ENCODE measurements at regions not wholly inside any gene's neighbourhood (a gene's known extent, or its start where the extent isn't known, plus 50 kb on each side); places are given as distances from the start of the nearest gene placed in this dataset.

GRCh38 chr5:52690236-52690768 lies 97.4 kb upstream of the ITGA1 start:
- DNase-seq, result no peak

- no peak for DNase-seq
Observed at GRCh38 chr5:52692039-52692438, 95.7 kb upstream of the ITGA1 start.

- DNase-seq, result no peak
Observed at GRCh38 chr5:52692606-52693005, 95.1 kb upstream of the ITGA1 start.

DNA sequence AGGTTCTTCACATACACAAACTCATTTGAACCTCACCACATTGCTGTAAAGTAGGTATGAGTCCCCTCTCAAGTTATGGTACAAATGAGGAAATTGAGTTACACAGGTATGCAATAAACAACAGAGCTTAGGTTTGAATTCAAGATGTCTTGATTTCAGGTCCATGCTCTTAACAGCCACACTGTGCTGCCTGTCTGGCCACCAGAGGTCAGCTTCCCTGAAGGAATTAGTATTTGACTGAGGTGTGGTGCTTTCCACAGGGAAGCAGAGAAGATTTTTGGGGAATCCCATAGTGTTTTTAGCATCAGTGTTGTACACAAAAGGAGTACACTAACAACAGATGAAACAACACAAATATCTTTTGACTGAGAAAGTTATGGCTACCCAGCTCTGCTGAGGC lies 94.4 kb upstream of the ITGA1 start:
- no peak for DNase-seq

DNA sequence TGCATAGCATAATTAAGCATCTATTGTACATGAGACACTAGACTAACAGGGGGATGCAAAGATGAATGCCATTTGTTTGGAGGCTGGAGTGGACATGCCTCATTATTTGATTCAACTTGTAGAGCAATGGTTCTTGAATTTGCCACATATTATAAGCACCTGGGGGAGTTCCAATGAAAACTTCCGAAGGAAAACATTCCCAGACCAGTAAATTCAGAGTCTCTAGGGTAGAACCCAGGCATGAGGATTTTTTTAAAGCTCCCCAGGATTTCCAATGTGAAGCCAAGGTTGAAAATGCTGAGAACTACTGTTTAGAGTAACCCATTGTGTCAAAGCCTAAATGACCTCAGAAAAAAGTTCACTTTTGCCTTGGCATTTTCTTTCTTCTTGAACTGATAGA lies 93.9 kb upstream of the ITGA1 start:
- no peak for DNase-seq

- no peak for DNase-seq
Observed at GRCh38 chr5:52694648-52695047, 93.1 kb upstream of the ITGA1 start.

DNA sequence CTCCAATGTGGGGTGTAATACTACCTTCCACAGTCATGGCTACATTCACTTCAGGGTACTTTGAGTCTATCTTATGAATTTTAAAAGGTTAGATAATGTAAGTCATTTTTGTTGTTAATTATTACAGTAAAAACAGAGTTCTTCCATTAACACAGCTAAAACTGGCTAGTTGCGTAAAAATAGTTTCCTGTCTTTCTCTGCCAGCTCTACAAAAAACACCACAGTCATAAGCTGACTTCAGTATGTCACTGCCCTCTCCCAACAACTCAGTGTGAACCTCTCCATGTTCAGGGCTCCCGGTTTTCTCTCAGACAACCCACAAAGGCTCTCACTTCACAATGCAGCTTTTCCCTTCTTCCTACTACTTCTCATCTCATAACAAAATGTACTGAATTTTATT lies 84.8 kb upstream of the ITGA1 start:
- DNase-seq, result no peak

DNA sequence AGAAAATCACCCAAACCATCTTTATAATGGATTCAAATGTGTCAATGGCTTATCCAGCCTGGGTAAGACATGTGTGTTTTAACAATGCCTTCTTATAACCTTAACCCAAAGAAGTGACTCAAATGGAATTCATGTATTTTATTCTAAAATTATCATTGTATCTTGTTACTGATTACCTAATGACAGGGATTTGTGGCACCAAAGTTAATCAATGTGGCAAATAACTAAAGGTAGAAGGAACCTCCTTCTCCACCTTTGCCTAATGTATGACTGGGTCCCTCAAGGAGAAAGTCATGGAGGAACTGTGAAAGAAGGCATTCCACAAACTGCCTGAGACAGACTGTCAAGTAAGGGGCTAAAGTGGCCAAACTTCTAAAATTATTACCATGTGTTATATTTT lies 84.4 kb upstream of the ITGA1 start:
- no peak for DNase-seq

DNA sequence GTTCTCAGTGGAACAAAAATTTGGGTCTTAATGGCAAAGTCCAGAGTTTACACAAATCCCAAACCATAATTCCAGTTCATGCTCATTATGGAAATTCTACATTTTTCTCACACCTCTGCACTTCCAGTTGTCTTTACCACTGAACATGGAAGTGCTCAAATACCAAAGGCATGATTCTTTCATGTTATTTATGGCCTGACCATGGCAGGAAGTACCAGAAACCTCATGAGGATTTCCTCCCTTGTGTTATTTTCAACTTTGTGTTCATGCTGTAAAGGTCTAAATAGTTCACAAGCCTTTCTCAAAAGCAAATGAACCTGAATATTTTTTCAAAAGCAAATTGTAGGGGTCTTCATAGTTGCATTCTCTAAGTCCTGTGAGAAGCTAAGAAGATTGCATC lies 82.0 kb upstream of the ITGA1 start:
- no peak for DNase-seq

DNA sequence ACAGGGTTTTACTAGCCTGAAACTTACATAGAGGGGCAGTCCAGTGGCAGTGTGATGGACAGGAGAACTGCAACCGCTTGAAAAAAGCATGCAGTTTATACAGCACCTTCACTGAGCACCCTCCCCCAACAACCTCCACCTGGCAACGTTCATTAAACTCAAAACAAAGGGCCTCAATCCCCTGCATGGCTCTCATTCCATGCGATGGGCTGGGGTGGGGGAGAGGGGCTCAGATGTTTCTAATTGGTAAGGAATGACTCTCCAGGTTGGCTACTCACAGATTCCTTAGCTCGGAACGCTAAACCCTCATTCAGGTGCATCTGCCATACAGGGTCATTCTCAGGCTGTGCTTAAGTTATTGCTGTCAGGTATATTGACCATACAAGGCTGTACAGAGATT lies 80.9 kb upstream of the ITGA1 start:
- no peak for DNase-seq

GRCh38 chr5:52707616-52708015 lies 80.1 kb upstream of the ITGA1 start:
- DNase-seq, result no peak

- no peak for DNase-seq
Observed at GRCh38 chr5:52708463-52708862, 79.3 kb upstream of the ITGA1 start.

GRCh38 chr5:52709167-52709925 lies 78.4 kb upstream of the ITGA1 start:
- DNase-seq, result no peak

- DNase-seq, result no peak
Observed at GRCh38 chr5:52710310-52710971, 77.3 kb upstream of the ITGA1 start.

DNA sequence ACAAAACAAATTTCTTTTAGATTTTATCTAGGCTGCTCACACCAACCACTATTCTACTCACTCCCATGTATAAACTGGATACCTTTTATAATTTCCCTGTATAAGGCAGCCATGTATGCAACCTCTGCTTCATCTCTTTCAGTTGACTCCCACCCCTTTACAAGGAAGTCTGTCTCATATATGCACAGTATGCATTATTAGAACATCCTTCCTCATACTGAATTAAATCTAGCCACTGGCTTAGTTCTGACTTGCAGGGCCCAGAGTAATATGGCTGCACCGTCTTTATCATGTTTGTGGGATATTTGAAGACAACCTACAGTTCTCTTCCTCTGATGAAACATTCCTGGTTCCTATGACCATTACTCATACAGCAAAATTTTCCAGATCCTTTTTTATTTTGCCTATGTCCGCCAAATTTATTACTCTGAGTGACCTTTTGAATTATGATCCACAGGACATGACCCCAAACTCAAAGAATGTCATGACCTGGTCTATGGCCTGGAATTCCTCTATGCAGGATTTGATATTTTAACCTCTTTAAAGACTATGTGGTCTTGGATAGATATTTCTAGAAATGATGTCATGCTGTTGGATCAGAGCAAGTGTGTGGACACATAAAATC lies 76.6 kb upstream of the ITGA1 start:
- no peak for DNase-seq

GRCh38 chr5:52712354-52712753 lies 75.4 kb upstream of the ITGA1 start:
- no peak for DNase-seq

- DNase-seq, result peak; percentile 61
Observed at GRCh38 chr5:52725065-52725746, 62.5 kb upstream of the ITGA1 start.

- peak; percentile 37 for DNase-seq
Observed at GRCh38 chr5:52725808-52726207, 61.9 kb upstream of the ITGA1 start.

GRCh38 chr5:52727020-52727419 lies 60.7 kb upstream of the ITGA1 start:
- DNase-seq, result no peak

GRCh38 chr5:52727576-52727975 lies 60.1 kb upstream of the ITGA1 start:
- no peak for DNase-seq

DNA sequence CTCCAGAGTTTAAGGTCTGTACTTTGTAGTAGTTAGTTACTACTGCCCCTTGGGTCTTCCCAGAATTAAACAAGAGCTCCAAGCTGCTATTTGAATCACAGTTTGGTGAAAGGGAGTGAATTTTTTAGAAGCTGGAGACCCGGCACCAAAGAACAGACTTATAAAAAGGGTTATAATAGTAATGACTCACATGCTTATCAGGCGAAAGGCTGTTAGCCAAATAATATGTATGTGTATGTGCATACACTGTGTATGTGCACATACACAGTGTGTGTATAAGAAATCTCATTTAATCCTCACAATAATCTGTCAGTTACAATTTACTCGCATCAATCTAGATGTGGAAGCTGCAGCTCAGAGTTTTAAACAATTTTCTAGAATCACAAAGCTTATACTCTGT lies 59.5 kb upstream of the ITGA1 start:
- DNase-seq, result no peak

DNA sequence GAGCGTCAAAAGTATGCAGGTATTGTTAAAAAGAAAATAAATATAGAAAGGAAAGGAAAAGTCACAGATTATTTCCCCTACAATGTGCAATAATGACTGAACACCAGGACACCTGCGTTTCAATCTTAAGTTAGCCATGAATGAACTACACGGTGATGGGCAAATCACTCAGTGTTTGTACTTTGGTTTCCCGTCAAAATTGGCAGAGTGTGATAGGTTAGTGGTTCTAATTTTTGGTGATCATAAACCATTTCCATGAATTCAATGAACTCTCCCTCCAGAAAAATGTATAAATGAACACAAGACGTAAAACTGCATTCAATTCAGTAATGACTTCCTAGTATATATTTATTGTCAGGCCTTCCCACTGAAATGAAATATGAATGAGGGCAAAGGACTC lies 59.0 kb upstream of the ITGA1 start:
- DNase-seq, result no peak

DNA sequence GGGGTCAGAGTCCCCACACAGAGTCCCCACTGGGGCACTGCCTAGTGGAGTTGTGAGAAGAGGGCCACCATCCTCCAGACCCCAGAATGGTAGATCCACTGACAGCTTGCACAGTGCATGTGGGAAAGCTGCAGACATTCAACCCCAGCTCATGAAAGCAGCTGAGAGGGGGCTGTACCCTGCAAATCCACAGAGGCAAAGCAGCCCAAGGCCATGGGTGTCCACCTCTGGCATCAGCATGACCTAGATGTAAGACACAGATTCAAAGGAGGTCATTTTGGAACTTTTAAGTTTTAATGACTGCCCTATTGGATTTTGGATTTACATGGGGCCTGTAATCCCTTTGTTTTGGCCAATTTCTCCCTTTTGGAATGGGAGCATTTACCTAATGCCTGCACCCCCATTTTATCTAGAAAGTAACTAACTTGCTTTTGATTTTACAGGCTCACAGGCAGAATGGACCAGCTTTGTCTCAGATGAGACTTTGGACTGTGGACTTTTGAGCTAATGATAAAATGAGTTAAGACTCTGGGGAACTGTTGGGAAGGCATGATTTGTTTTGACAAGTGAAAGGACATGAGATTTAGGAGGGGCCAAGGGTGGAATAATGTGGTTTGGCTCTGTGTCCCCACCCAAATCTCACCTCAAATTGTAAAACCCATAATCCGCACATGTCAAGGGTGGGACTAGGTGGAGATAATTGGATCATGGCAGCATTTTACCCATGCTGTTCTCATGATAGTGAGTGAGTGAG lies 56.3 kb upstream of the ITGA1 start:
- no peak for DNase-seq

All from NCI-H345 (cell line).